Urothelium cell line (cell line): ENCODE measurements at regions not wholly inside any gene's neighbourhood (a gene's known extent, or its start where the extent isn't known, plus 50 kb on each side); places are given as distances from the start of the nearest gene placed in this dataset.
A peak's percentile ranks its signal among the peaks of the same experiment; 100 is the strongest.
"Not testable (repeated sequence)": the region's sequence is repeated elsewhere in the genome, so short reads cannot be mapped to it uniquely, and the experiment has no call there.

Experiments
- DNase-seq: peaks from one replicate; pipeline ENCODE4 v3.0.0; 2011; ENCODE audit warnings: low spot score, mixed read lengths
- FAIRE-seq: peaks from 2 replicates; lab custom pipeline; 2011; peaks lifted over from hg19 to GRCh38; lab: Jason Lieb, UNC

DNA sequence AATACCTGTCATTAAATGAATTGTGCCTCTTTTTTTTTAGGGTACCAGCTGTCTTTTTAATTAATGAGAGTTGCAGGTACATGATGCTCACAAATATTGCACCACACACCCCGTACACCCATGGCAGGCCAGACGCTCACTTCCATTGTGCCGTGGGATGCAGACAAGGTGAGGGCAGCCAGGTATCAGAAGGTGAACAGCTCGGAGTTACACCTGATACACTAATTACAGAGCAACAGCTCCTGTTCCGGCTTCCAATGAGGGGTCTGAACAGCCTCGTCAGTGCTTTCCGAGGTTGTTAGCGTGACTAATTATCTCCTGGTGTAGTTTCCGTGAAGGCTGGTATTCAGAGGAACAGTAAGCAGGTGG lies 442.8 kb downstream of the ZNF516 start:
- DNase-seq (no peak), FAIRE-seq (peak; percentile 37)

DNA sequence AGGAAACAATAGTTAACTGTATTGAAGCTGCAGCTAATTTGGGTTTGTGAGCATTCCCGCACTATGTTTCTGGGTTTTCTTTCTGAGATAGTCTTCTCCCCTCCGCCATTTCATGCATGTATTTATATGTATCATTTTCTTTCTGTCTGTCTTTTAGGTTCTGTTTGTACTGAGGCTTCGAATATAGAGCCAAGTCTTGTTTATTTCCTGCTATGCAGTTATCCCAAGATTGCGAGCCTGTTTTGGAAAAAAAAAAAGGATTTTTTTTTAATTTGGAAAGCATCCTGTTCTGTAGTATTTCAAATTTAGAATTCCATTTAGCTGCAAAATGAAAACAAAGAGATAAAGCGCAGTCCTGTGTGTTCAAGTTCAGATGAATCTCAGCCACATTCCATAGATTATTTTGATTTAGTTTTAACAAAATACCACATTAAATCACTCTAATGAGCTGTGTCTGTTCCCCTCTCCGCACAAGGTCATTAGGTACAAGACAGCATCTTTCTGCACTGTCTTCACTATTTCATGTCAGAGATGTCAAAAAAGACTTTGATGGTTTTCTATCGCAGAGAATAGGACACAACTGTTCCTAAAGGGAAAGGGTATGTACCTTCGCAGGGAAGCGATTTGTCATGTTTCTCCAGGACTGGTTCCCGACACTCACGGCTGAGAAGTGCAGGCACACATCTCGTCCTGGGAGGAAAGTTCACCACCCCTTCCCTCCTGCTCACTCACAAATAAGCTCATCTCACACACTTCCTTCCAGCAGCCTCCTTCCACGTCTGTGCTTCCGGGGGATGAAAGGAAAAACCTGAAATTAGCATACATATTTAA lies 443.4 kb downstream of the ZNF516 start:
- DNase-seq (no peak), FAIRE-seq (no peak)

DNA sequence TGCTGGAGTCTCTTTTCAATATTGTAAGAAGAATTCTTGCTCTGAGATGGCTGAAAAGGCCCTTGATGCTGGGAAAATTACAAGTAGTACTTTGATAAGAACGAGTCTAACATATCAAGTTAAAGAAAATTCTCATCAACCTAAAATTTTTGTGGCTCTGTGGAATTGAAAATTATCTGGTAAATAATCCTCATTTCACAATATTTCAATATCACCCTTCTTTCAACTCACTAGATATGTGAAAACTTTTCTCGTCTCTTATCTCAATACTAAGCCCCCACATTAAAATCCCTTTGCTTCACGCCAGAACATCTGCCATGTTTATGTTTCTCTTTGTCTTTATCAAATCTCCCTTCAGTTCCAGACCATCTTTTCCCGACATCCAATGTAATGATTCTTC lies 448.8 kb downstream of the ZNF516 start:
- DNase-seq (no peak), FAIRE-seq (no peak)

DNA sequence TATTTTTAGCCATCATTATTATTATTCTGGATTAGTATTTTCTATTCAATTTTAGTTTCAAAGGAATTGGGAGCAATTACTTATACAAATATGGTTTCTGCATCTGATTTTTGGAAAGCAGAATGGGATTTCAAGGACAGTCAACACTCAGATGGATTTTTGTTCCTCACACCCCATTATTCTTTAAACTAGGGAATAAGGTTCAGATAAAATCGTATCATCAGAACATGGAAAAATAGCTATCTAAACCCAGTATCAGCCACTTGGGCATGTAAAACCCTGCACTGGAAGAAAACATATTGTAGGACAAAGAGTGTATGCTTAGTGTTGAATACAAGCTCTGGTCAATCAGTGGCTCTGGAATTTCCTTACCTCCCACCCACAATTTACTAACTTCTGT lies 452.5 kb downstream of the ZNF516 start:
- FAIRE-seq (no peak), DNase-seq (no peak)

DNA sequence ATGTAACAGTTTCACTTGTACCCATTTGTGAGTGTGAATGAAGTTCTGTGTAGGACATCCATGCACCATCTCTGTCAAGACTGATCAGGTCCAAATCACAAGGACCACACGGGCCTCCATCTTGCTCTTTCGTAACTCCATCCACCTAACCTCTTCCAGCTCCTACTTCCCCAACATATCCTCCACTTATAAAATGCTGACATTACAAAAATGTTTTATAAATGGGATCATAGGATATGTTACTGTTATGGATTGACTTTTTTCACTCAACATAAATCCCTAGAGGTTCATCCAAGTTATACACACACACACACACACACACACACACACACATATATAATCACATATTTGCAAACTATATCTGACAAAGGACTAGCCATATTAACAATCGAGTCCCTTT lies 476.8 kb downstream of the ZNF516 start:
- DNase-seq (no peak), FAIRE-seq (no peak)

DNA sequence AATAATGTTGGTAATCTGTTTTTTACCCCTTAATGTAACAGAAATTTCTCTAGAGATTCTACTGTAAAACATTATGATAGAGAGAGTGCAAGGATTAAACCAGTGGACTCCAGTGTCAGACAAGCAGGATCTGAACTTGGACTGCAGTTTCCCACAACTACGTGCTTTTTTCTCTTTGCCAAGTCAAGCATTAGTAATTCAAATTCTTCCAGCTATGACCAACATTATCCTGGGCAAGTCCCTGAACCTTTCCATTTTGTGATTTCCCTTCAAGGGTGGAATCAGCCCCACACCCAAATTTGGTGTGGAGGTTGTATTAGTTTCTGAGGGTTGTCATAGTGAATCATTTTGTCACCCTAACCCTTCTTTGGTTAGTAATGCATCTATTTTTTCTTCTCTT lies 482.0 kb downstream of the ZNF516 start:
- no peak for FAIRE-seq
- DNase-seq = no peak

DNA sequence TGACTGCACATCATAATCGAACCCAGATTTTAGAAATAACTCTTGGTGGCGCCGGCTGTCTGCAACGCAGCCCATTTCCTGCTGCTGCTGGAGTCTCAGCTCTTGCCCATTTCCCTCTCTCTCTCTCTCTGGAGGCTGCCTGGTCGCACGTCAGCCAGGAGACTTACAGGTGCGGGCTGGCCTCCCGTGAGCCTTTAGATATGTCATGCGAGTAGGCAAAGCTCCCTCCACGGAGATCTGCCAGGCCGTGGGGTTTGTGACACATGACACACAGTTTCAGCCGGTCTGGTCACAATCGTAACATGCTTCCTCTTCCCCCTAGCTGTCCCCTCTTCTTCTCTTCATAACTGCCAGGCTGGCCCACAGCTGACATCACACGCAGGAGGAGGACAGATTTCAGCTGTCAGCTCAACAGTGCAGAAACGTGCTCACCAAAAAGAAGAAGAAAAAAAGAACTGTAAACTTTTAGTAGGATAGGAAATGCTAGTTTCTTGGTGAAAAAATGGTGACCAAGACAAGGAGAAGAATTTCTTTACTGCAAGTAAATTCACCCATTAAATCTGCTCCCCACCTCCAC lies 489.3 kb downstream of the ZNF516 start:
- DNase-seq (no peak), FAIRE-seq (no peak)

DNA sequence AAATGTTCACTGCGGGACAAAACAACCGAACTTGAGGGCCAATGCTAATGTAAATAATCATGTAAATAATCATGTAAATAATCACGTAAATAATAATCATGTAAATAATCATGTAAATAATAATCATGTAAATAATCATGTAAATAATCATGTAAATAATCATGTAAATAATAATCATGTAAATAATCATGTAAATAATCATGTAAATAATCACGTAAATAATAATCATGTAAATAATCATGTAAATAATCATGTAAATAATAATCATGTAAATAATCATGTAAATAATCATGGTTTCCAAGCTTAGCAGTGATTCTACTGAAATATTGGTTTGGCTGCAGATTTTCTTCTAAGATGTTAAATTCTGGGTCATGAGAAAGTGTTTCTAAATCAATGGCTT lies 507.1 kb downstream of the ZNF516 start:
- not testable (repeated sequence) for DNase-seq, FAIRE-seq

DNA sequence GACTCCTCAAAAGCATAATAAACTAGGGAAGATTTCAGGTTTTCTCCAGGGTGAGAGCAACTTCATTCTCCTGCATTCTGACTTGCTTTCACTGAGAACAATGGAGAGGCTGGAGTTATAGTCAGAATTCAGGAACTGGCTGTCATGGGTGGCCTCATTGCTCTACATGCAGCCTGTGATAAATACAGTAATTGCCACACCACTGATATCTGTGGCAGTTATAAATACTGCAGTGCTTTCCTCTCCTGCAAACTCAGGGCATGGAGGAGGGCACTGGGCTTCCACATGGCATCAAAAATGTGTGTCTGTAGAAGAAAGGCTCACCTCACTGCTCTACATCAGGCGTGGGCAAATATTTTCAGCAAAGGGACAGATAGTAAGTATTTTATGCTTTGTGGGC lies 510.2 kb downstream of the ZNF516 start:
- FAIRE-seq (no peak), DNase-seq (no peak)

DNA sequence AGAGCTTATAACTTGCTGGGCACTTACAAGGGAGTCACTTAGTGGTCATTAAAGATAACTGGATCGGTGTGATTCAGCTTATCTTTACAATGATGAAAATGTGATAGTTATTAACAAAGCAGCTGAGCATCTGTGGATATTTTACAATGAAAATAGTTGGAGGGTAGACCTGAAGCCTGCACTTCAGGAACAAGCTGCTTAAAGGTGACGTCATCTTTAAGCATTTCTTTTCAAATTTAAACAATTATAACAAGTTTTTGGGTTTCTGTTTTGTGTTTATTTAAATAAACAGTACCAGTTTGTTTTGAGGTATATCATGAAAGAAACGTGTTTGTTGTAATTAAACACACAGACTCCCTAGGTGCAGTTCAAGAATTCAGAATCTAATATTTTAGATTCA lies 513.9 kb downstream of the ZNF516 start:
- FAIRE-seq (no peak), DNase-seq (no peak)

DNA sequence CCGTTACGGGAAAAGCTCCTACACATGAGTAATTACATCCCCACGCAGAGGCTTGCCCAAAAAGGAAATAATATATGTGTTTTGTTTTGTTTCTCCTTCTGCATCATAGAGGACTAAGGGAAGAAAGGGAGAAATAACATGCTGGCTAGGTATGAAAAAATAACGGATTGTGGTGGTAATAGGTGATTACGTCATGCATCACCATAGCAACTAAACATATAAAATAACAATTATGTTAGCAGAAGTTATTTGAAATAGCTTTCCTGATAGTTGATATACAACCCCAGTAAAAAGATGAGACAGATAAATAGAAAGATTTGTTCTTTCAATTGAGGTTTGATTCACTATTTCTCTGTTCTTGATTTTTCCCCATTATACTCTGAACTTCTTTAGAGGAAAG lies 518.0 kb downstream of the ZNF516 start:
- no peak for DNase-seq
- FAIRE-seq = no peak

DNA sequence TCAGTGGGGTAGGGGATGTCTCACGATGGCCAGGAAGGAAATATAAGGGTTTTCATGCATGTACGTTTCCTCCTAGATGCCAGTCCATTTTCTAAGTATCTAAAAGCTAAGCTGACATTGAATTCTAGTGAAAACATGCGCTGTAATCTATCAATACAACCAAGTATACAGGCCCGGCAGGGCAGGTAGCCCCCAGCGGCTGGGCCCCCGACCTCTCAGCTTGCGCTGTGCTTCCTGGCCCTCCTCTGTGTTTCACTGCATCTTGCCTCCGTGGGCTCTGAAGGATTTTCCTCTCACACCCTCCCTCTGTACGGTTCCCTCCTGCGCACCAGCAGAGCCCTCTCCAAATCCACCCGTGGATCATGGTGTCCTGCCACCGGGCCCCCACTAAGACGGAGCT lies 524.8 kb downstream of the ZNF516 start:
- FAIRE-seq (no peak), DNase-seq (no peak)

DNA sequence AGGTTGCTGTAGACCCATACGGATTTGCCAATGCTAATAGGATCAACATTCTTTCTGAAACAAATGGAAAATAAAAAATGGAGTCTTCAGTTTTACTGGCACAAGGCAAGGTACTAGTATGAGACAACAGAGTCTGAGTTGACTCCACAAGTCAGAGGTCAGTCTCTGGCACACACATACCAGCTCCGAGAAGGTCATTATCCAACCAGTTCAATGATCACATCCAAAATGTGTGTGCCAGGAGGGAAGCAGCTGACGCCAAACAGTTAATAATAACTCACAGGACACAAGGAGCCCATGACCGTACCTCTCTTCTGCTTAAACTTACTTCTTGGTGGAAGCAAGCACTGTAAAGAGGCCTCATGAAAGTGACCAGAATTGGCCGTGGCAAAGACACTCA lies 528.6 kb downstream of the ZNF516 start:
- DNase-seq (no peak), FAIRE-seq (no peak)

DNA sequence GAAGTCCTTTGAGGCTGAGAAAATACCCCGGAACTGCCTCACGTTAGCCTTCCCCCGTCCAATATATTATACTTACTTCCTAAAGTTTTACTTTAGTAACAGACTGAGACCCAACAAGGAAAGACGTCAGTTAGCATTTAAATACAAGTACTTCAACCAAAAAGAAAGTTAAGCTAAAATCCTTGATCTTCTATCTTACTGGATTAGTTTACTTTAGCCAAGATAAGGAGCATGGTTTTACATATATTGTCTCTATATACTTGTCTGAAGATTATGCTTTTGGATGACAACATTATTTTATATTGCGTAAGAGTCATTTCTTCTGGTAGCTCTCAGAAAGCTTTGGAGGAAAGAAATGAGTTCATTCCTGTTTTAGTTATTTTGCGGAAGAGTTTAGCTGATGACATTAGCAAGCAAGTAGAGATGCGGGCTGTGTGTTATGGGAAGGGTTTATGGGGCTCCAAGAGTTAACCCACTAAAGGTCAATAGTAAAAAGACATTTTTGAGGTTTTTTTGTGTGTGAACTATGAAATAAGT lies 532.9 kb downstream of the ZNF516 start:
- DNase-seq (no peak), FAIRE-seq (no peak)

DNA sequence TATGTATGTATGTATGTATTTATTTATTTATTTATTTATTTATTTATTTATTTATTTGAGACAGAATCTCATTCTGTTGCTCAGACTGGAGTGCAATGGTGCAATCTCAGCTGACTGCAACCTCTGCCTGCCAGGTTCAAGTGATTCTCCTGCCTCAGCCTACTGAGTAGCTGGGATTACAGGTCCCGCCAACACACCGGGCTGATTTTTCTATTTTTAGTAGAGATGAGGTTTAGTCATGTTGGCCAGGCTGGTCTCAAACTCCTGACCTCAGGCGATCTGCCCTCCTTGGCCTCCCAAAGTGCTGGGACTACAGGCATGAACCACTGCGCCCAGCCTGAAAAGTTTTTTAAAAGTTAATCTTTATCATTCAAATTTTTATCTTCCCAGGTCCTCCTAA lies 532.9 kb upstream of the SMIM21 start:
- not testable (repeated sequence) for FAIRE-seq, DNase-seq

DNA sequence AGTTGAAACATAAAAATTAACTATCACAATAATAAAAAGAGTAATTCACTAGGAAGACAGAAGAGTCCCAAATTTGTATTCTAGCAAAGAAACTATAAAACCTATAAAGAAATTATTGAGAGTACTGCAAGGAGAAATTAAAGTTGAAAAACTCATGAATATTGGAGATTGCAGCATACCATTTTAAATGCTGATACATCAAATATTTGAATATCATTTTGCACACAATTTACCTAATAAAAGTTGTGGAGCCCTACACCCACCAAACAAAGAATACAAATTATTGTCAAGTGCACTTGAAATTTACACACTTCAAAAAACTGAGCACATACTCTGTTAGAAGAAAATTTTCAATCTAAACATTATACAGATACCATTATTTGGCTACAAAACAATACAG lies 531.6 kb upstream of the SMIM21 start:
- DNase-seq = no peak
- no peak for FAIRE-seq

DNA sequence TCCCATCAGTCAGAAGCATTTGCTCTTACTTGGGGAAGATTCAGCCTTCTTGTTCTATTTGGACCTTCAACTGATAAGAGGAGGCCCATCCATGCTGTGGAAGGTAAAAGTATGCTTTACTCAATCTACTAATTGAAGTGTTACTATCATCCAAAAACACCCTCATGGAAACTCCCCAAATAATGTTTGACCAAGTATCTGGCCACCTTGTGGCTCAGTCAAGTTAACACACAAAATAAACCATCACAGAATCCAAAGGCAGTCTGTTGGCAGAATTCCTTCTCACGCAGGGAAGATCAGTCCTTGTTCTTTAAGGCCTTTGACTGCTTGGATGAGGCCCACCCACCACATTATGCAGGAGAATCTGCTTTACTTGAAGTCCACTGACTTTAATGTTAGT lies 531.2 kb upstream of the SMIM21 start:
- no peak for DNase-seq
- no peak for FAIRE-seq

DNA sequence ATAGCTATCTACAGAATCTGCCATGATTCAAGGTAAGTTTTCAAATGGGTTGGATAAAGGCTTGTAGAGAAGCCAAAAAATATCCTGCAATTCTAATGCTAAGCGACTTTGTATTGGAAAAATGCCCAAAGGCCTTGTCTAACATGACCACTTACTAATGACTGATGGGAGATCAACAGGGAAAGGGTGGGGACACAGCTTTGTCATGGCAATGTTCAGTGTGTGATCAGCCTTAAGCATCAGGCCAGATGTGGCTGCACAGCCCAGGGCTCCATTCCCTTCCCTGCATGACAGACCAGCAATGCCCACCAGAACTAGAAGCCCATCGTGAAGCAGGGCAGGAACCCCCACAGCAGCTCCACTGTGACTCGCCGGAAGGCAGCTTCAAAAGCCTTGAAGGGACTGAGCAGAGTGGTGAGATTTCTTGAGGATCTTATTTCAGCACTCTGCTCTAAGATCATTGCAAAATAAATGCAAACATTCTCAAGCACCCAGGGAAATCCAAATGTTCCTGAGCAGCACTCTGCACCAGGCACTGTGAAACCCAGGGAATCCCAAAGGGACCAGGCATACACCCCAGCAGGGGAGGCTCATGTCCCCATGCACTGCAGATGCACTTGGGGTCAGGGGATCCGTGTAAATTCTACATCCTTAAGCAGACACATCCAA lies 517.9 kb upstream of the SMIM21 start:
- DNase-seq = no peak
- FAIRE-seq = no peak

DNA sequence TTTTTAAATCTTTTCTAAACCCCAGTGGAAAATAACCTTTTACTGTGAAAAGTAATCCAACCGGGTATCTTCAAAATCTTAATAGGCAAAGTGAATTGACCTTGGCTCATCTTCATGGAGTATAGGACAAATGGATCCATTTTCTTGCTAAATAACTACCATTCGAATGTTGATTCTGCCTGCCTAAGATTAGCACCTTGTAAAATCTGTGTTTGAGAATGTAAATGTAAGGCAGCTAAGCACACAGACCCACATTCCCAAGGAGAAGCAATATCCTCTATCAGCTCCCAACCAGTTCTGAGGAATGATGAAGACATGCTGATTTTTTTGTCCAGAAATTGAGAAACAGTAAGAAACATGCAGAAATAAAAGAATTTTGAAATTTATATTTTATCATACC lies 509.8 kb upstream of the SMIM21 start:
- DNase-seq (no peak), FAIRE-seq (no peak)

DNA sequence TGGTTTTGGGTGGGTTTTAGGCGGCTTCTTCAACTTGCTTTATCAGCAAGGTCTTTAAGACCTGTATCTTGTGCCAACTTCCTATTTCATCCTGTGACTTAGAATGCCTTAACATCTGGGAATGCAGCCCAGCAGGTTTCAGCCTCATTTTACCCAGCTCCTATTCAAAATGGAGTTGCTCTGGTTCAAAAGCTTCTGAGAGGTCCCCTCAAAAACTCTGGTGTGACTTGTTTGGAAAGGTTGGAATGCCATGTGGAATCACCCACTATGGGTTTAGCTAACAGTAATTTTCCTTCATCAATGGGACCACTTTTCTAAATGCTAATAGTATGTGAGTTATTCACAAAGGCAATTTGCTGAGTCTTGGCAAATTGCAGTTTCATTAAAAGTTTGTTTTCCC lies 509.4 kb upstream of the SMIM21 start:
- DNase-seq (no peak), FAIRE-seq (no peak)

DNA sequence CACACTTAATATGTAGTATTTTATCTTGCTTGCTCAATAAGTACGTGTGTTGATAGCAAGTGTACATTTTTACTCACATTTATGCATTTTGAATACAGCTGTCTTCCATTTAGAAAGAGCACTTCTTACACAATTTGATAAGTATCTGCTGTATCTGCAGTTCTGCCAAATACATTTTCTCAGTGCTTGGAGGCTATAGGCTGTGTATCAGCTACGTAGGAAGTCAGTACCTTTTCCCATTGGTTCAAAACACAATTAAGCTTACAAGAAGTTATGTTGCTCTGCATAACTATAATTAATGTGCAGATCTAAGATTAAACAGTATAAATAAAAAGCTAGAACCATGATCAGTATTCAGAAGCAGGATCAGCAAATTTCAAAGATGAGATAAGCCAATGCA lies 503.6 kb upstream of the SMIM21 start:
- FAIRE-seq (no peak), DNase-seq (no peak)

DNA sequence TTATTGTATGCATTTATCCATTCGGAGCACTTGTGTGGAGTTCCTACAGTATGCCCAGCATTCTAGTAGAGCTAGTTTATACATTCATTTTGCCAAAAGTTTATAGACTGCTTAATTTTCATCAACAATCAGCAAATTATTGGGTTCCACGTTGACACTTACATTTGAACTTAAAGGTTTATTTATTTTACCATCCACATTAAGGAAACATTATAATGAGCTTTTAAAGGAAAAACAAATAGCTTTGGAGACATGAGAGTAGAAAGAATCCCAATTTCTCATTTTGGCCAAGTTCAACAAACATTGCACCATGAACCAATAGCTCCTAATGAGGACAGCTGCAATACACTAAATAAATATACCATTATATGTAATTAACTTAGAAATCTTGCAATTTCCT lies 501.2 kb upstream of the SMIM21 start:
- no peak for DNase-seq
- FAIRE-seq = no peak
